ENCODE measurements at regions not wholly inside any gene's neighbourhood (a gene's known extent, or its start where the extent isn't known, plus 50 kb on each side); places are given as distances from the start of the nearest gene placed in this dataset.

GRCh38 chr20:48006036-48006833 is 221.0 kb upstream of the SULF2 start:
- peaks cover 3% of the 10 kb centered on the region for H3K36me3 Mint-ChIP-seq
- ATAC-seq (ENCODE audit: low read depth) = peak; percentile 74
- no peak overlapping the region for H3K4me3 Mint-ChIP-seq

GRCh38 chr20:48003021-48003420 is 217.7 kb upstream of the SULF2 start:
- H3K4me1 Mint-ChIP-seq = peaks cover 43% of the 10 kb centered on the region
- peaks cover 16% of the 10 kb centered on the region for H3K9me3 Mint-ChIP-seq
- ATAC-seq (ENCODE audit: low read depth) (no peak), DNase-seq (ENCODE audit: low spot score in 2 of 2) (no peak)
- H3K36me3 Mint-ChIP-seq = peaks cover 6% of the 10 kb centered on the region
- H3K27me3 Mint-ChIP-seq = no peaks in the 10 kb centered on the region
- H3K27ac Mint-ChIP-seq = peak overlapping the region; percentile 7
- H3K4me3 Mint-ChIP-seq = no peak overlapping the region

More at GRCh38 chr20:48006036-48006833, 221.0 kb upstream of the SULF2 start:
- DNase-seq (ENCODE audit: low spot score in 2 of 2) = peak in 1 of 2 donors; percentile 16
- H3K27me3 Mint-ChIP-seq = no peaks in the 10 kb centered on the region
- no peak overlapping the region for H3K27ac Mint-ChIP-seq
- peaks cover 39% of the 10 kb centered on the region for H3K4me1 Mint-ChIP-seq
- peaks cover 11% of the 10 kb centered on the region for H3K9me3 Mint-ChIP-seq

GRCh38 chr20:48002517-48002970 is 217.3 kb upstream of the SULF2 start:
- Mint-ChIP-seq H3K4me1 (peaks cover 43% of the 10 kb centered on the region), H3K27me3 (no peaks in the 10 kb centered on the region), H3K27ac (peak overlapping the region; percentile 7), H3K36me3 (peaks cover 6% of the 10 kb centered on the region), H3K9me3 (peaks cover 15% of the 10 kb centered on the region), H3K4me3 (no peak overlapping the region)
- ATAC-seq (ENCODE audit: low read depth) = peak; percentile 83
- peak in 1 of 2 donors; percentile 46 for DNase-seq (ENCODE audit: low spot score in 2 of 2)

- Mint-ChIP-seq H3K9me3 (peaks cover 10% of the 10 kb centered on the region), H3K4me1 (peaks cover 25% of the 10 kb centered on the region), H3K4me3 (no peak overlapping the region), H3K27ac (no peak overlapping the region), H3K27me3 (no peaks in the 10 kb centered on the region), H3K36me3 (peaks cover 6% of the 10 kb centered on the region)
- DNase-seq (ENCODE audit: low spot score in 2 of 2) = no peak
- ATAC-seq (ENCODE audit: low read depth) = no peak
Observed at GRCh38 chr20:47999166-47999565, 213.9 kb upstream of the SULF2 start.

GRCh38 chr20:47998736-47999135 is 213.5 kb upstream of the SULF2 start:
- Mint-ChIP-seq H3K27ac (no peak overlapping the region), H3K27me3 (no peaks in the 10 kb centered on the region), H3K9me3 (peaks cover 10% of the 10 kb centered on the region), H3K4me3 (no peak overlapping the region), H3K4me1 (peaks cover 20% of the 10 kb centered on the region), H3K36me3 (peaks cover 4% of the 10 kb centered on the region)
- ATAC-seq (ENCODE audit: low read depth) (no peak), DNase-seq (ENCODE audit: low spot score in 2 of 2) (no peak)

- H3K36me3 Mint-ChIP-seq = peaks cover 5% of the 10 kb centered on the region
Observed at GRCh38 chr20:47995661-47996060, 210.4 kb upstream of the SULF2 start.

GRCh38 chr20:47993817-47994216 is 208.5 kb upstream of the SULF2 start:
- Mint-ChIP-seq H3K4me3 (no peak overlapping the region), H3K27me3 (no peaks in the 10 kb centered on the region), H3K9me3 (peaks cover 4% of the 10 kb centered on the region), H3K27ac (no peak overlapping the region), H3K4me1 (no peaks in the 10 kb centered on the region), H3K36me3 (peaks cover 3% of the 10 kb centered on the region)
- ATAC-seq (ENCODE audit: low read depth) (no peak), DNase-seq (ENCODE audit: low spot score in 2 of 2) (no peak)

More at GRCh38 chr20:47995661-47996060, 210.4 kb upstream of the SULF2 start:
- peaks cover 8% of the 10 kb centered on the region for H3K9me3 Mint-ChIP-seq
- no peak overlapping the region for H3K27ac Mint-ChIP-seq
- H3K4me3 Mint-ChIP-seq = no peak overlapping the region
- ATAC-seq (ENCODE audit: low read depth) = no peak
- H3K4me1 Mint-ChIP-seq = peaks cover 3% of the 10 kb centered on the region
- no peak for DNase-seq (ENCODE audit: low spot score in 2 of 2)
- no peaks in the 10 kb centered on the region for H3K27me3 Mint-ChIP-seq

GRCh38 chr20:47993035-47993755 is 207.9 kb upstream of the SULF2 start:
- no peak overlapping the region for H3K4me3 Mint-ChIP-seq
- DNase-seq (ENCODE audit: low spot score in 2 of 2) (no peak), ATAC-seq (ENCODE audit: low read depth) (no peak)
- H3K27ac Mint-ChIP-seq = no peak overlapping the region
- no peaks in the 10 kb centered on the region for H3K4me1 Mint-ChIP-seq
- peaks cover 3% of the 10 kb centered on the region for H3K36me3 Mint-ChIP-seq
- peaks cover 4% of the 10 kb centered on the region for H3K9me3 Mint-ChIP-seq
- H3K27me3 Mint-ChIP-seq = no peaks in the 10 kb centered on the region

GRCh38 chr20:47991875-47992488 is 206.7 kb upstream of the SULF2 start:
- Mint-ChIP-seq H3K4me3 (no peak overlapping the region), H3K27ac (no peak overlapping the region), H3K9me3 (peaks cover 4% of the 10 kb centered on the region), H3K27me3 (no peaks in the 10 kb centered on the region), H3K36me3 (peaks cover 3% of the 10 kb centered on the region), H3K4me1 (no peaks in the 10 kb centered on the region)
- ATAC-seq (ENCODE audit: low read depth) = no peak
- no peak for DNase-seq (ENCODE audit: low spot score in 2 of 2)

- H3K4me1 Mint-ChIP-seq = no peaks in the 10 kb centered on the region
- peaks cover 3% of the 10 kb centered on the region for H3K36me3 Mint-ChIP-seq
- H3K9me3 Mint-ChIP-seq = peaks cover 4% of the 10 kb centered on the region
- no peak overlapping the region for H3K27ac Mint-ChIP-seq
- DNase-seq (ENCODE audit: low spot score in 2 of 2) = no peak
- no peaks in the 10 kb centered on the region for H3K27me3 Mint-ChIP-seq
- no peak for ATAC-seq (ENCODE audit: low read depth)
- no peak overlapping the region for H3K4me3 Mint-ChIP-seq
Observed at GRCh38 chr20:47990507-47991150, 205.3 kb upstream of the SULF2 start.

GRCh38 chr20:47989957-47990356 is 204.7 kb upstream of the SULF2 start:
- Mint-ChIP-seq H3K27ac (no peak overlapping the region), H3K9me3 (peaks cover 4% of the 10 kb centered on the region), H3K4me3 (no peak overlapping the region), H3K36me3 (peaks cover 3% of the 10 kb centered on the region), H3K27me3 (no peaks in the 10 kb centered on the region), H3K4me1 (no peaks in the 10 kb centered on the region)
- DNase-seq (ENCODE audit: low spot score in 2 of 2) (no peak), ATAC-seq (ENCODE audit: low read depth) (no peak)

- no peak for ATAC-seq (ENCODE audit: low read depth)
- peaks cover 3% of the 10 kb centered on the region for H3K36me3 Mint-ChIP-seq
- no peak overlapping the region for H3K4me3 Mint-ChIP-seq
Observed at GRCh38 chr20:47988676-47989075, 203.4 kb upstream of the SULF2 start.

GRCh38 chr20:47985092-47985850 is 200.0 kb upstream of the SULF2 start:
- Mint-ChIP-seq H3K4me1 (peaks cover 10% of the 10 kb centered on the region), H3K27ac (no peak overlapping the region), H3K36me3 (no peaks in the 10 kb centered on the region), H3K4me3 (no peak overlapping the region), H3K27me3 (no peaks in the 10 kb centered on the region), H3K9me3 (no peaks in the 10 kb centered on the region)
- DNase-seq (ENCODE audit: low spot score in 2 of 2) (no peak), ATAC-seq (ENCODE audit: low read depth) (no peak)

More at GRCh38 chr20:47988676-47989075, 203.4 kb upstream of the SULF2 start:
- H3K4me1 Mint-ChIP-seq = no peaks in the 10 kb centered on the region
- peaks cover 4% of the 10 kb centered on the region for H3K9me3 Mint-ChIP-seq
- DNase-seq (ENCODE audit: low spot score in 2 of 2) = no peak
- H3K27me3 Mint-ChIP-seq = no peaks in the 10 kb centered on the region
- no peak overlapping the region for H3K27ac Mint-ChIP-seq

Data from memory B cell (primary cell).